ENCODE measurements at regions not wholly inside any gene's neighbourhood (a gene's known extent, or its start where the extent isn't known, plus 50 kb on each side); places are given as distances from the start of the nearest gene placed in this dataset.
"Not testable (repeated sequence)": the region's sequence is repeated elsewhere in the genome, so short reads cannot be mapped to it uniquely, and the experiment has no call there.

GRCh38 chr7:46607176-46607575 is 686.1 kb upstream of the IGFBP3 start:
- Mint-ChIP-seq H3K9me3 (peaks cover 3% of the 10 kb centered on the region), H3K27ac (no peak overlapping the region), H3K27me3 (no peaks in the 10 kb centered on the region), H3K4me3 (no peak overlapping the region), H3K36me3 (no peaks in the 10 kb centered on the region), H3K4me1 (ENCODE audit: unreplicated experiment) (peaks cover 20% of the 10 kb centered on the region)
- DNase-seq (ENCODE audit: extremely low spot score, unreplicated experiment): no peak
- no peak for TF ChIP-seq CTCF (conservative IDR thresholded peaks at IDR 0.05)

GRCh38 chr7:46606761-46607160 is 685.7 kb upstream of the IGFBP3 start:
- no peaks in the 10 kb centered on the region for H3K36me3 Mint-ChIP-seq
- peaks cover 6% of the 10 kb centered on the region for H3K9me3 Mint-ChIP-seq
- no peak overlapping the region for H3K27ac Mint-ChIP-seq
- H3K4me1 Mint-ChIP-seq (ENCODE audit: unreplicated experiment): peaks cover 20% of the 10 kb centered on the region
- no peaks in the 10 kb centered on the region for H3K27me3 Mint-ChIP-seq
- no peak for DNase-seq (ENCODE audit: extremely low spot score, unreplicated experiment)
- no peak for TF ChIP-seq CTCF (conservative IDR thresholded peaks at IDR 0.05)
- no peak overlapping the region for H3K4me3 Mint-ChIP-seq

GRCh38 chr7:46604241-46604661 is 683.2 kb upstream of the IGFBP3 start:
- peak overlapping the region; percentile 63 for H3K27ac Mint-ChIP-seq
- TF ChIP-seq CTCF (conservative IDR thresholded peaks at IDR 0.05): no peak
- H3K4me3 Mint-ChIP-seq: no peak overlapping the region
- DNase-seq (ENCODE audit: extremely low spot score, unreplicated experiment): no peak
- peaks cover 24% of the 10 kb centered on the region for H3K4me1 Mint-ChIP-seq (ENCODE audit: unreplicated experiment)
- no peaks in the 10 kb centered on the region for H3K27me3 Mint-ChIP-seq
- H3K36me3 Mint-ChIP-seq: no peaks in the 10 kb centered on the region
- H3K9me3 Mint-ChIP-seq: peaks cover 6% of the 10 kb centered on the region

GRCh38 chr7:46603780-46604179 is 682.7 kb upstream of the IGFBP3 start:
- peaks cover 24% of the 10 kb centered on the region for H3K4me1 Mint-ChIP-seq (ENCODE audit: unreplicated experiment)
- no peak for DNase-seq (ENCODE audit: extremely low spot score, unreplicated experiment)
- no peak overlapping the region for H3K4me3 Mint-ChIP-seq
- H3K9me3 Mint-ChIP-seq: peaks cover 6% of the 10 kb centered on the region
- H3K27me3 Mint-ChIP-seq: no peaks in the 10 kb centered on the region
- H3K36me3 Mint-ChIP-seq: no peaks in the 10 kb centered on the region
- peak overlapping the region; percentile 63 for H3K27ac Mint-ChIP-seq
- no peak for TF ChIP-seq CTCF (conservative IDR thresholded peaks at IDR 0.05)

- TF ChIP-seq CTCF (conservative IDR thresholded peaks at IDR 0.05): no peak
- Mint-ChIP-seq H3K9me3 (peaks cover 6% of the 10 kb centered on the region), H3K27me3 (no peaks in the 10 kb centered on the region), H3K27ac (no peak overlapping the region), H3K4me3 (no peak overlapping the region), H3K4me1 (ENCODE audit: unreplicated experiment) (peaks cover 24% of the 10 kb centered on the region), H3K36me3 (no peaks in the 10 kb centered on the region)
- no peak for DNase-seq (ENCODE audit: extremely low spot score, unreplicated experiment)
Observed at GRCh38 chr7:46603296-46603752, 682.3 kb upstream of the IGFBP3 start.

GRCh38 chr7:46600340-46600739 is 679.3 kb upstream of the IGFBP3 start:
- peaks cover 10% of the 10 kb centered on the region for H3K4me1 Mint-ChIP-seq (ENCODE audit: unreplicated experiment)
- H3K4me3 Mint-ChIP-seq: no peak overlapping the region
- no peaks in the 10 kb centered on the region for H3K27me3 Mint-ChIP-seq
- no peaks in the 10 kb centered on the region for H3K36me3 Mint-ChIP-seq
- H3K9me3 Mint-ChIP-seq: peaks cover 6% of the 10 kb centered on the region
- H3K27ac Mint-ChIP-seq: peak overlapping the region; percentile 25
- no peak for DNase-seq (ENCODE audit: extremely low spot score, unreplicated experiment)
- no peak for TF ChIP-seq CTCF (conservative IDR thresholded peaks at IDR 0.05)

GRCh38 chr7:46594831-46595230 is 673.8 kb upstream of the IGFBP3 start:
- H3K9me3 Mint-ChIP-seq; H3K36me3 Mint-ChIP-seq; H3K27me3 Mint-ChIP-seq; DNase-seq (ENCODE audit: extremely low spot score, unreplicated experiment); H3K4me3 Mint-ChIP-seq; H3K27ac Mint-ChIP-seq; H3K4me1 Mint-ChIP-seq (ENCODE audit: unreplicated experiment): not testable (repeated sequence)

- not testable (repeated sequence) for DNase-seq (ENCODE audit: extremely low spot score, unreplicated experiment)
Observed at GRCh38 chr7:46590918-46591905, 670.1 kb upstream of the IGFBP3 start.

More at GRCh38 chr7:46590918-46591905, 670.1 kb upstream of the IGFBP3 start:
- H3K27ac Mint-ChIP-seq; H3K4me1 Mint-ChIP-seq (ENCODE audit: unreplicated experiment); H3K4me3 Mint-ChIP-seq; H3K36me3 Mint-ChIP-seq; H3K9me3 Mint-ChIP-seq; H3K27me3 Mint-ChIP-seq: not testable (repeated sequence)
